ENCODE measurements at regions not wholly inside any gene's neighbourhood (a gene's known extent, or its start where the extent isn't known, plus 50 kb on each side); places are given as distances from the start of the nearest gene placed in this dataset.

DNA sequence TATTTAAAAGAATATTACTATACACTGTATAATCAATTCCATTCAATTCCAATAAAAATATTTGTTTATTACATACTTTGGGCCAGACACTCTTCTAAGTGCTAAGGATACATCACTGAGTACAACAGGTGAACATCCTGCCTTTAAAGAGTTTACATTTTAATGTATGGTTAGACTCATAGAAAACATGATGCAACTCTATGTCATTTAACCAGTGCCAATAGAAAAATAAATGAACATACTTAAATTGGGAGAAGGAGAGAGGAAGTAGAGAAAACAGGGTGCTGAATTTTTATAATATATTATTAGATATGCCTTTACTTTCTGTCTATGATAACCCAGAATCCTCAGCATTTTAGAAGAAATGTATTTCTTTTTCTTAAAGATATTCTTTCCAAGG is 119.2 kb downstream of the TSEN15 start:
- Histone ChIP-seq H2AFZ (ENCODE audit: low read length) (no peak overlapping the region), H3K36me3 (ENCODE audit: control insufficient read depth, insufficient read depth, low read length) (no peaks in the 10 kb centered on the region), H3K27me3 (ENCODE audit: control insufficient read depth, insufficient read depth, low read length) (no peaks in the 10 kb centered on the region), H3K9ac (ENCODE audit: insufficient read depth, low read length) (no peak overlapping the region), H3K4me2 (ENCODE audit: extremely low read depth, insufficient read depth, low read length) (no peak overlapping the region), H3K4me3 (replicated peaks in 1 of 4; ENCODE audit: control extremely low read depth in 1 of 4, insufficient read depth in 1 of 4, low read depth in 3 of 4, low read length in 4 of 4) (no peak overlapping the region), H4K20me1 (ENCODE audit: control insufficient read depth, extremely low read depth, insufficient read depth, low read length) (no peaks in the 10 kb centered on the region), H3K79me2 (ENCODE audit: control insufficient read depth, insufficient read depth, low read length) (no peaks in the 10 kb centered on the region), H3K27ac (ENCODE audit: insufficient read depth, low read length) (no peak overlapping the region), H3K9me3 (ENCODE audit: control insufficient read depth, insufficient read depth, low read depth, low read length) (no peaks in the 10 kb centered on the region), H3K4me1 (ENCODE audit: control insufficient read depth, extremely low read depth, insufficient read depth, low read length) (no peaks in the 10 kb centered on the region)
- DNase-seq (ENCODE audit: low read depth in 2 of 2) = no peak
- TF ChIP-seq, protein P1, sequence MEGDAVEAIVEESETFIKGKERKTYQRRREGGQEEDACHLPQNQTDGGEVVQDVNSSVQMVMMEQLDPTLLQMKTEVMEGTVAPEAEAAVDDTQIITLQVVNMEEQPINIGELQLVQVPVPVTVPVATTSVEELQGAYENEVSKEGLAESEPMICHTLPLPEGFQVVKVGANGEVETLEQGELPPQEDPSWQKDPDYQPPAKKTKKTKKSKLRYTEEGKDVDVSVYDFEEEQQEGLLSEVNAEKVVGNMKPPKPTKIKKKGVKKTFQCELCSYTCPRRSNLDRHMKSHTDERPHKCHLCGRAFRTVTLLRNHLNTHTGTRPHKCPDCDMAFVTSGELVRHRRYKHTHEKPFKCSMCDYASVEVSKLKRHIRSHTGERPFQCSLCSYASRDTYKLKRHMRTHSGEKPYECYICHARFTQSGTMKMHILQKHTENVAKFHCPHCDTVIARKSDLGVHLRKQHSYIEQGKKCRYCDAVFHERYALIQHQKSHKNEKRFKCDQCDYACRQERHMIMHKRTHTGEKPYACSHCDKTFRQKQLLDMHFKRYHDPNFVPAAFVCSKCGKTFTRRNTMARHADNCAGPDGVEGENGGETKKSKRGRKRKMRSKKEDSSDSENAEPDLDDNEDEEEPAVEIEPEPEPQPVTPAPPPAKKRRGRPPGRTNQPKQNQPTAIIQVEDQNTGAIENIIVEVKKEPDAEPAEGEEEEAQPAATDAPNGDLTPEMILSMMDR (conservative IDR thresholded peaks at IDR 0.05 in 1 of 2, IDR thresholded peaks at IDR 0.05 in 1 of 2; ENCODE audit: low read depth in 1 of 2, low read length in 2 of 2) = no peak
- TF ChIP-seq EZH2 (IDR thresholded peaks at IDR 0.05; ENCODE audit: low read length, missing control alignments) = no peak

DNA sequence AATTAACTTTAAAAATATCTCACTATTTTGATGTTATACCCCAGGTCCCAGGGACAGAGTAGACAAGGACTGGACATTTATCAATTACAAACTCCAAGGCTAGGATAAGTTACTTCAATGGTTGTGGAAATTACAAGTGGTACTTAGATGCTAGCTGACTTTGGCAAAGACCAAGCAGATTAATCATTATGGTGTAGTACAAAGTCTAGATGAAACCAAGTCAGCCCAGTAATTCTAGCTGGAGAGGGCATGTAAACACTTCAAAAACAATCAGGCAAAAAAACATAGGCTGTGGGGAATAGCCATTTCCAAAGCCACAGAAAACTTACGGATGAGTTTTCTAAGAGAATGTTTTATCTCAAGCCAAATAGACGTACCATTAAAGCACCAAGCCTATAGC is 124.5 kb downstream of the TSEN15 start:
- Histone ChIP-seq H3K36me3 (ENCODE audit: control insufficient read depth, insufficient read depth, low read length) (no peaks in the 10 kb centered on the region), H3K9ac (ENCODE audit: insufficient read depth, low read length) (no peak overlapping the region), H3K4me3 (replicated peaks in 1 of 4; ENCODE audit: control extremely low read depth in 1 of 4, insufficient read depth in 1 of 4, low read depth in 3 of 4, low read length in 4 of 4) (no peak overlapping the region), H3K4me1 (ENCODE audit: control insufficient read depth, extremely low read depth, insufficient read depth, low read length) (no peaks in the 10 kb centered on the region), H4K20me1 (ENCODE audit: control insufficient read depth, extremely low read depth, insufficient read depth, low read length) (no peaks in the 10 kb centered on the region), H2AFZ (ENCODE audit: low read length) (no peak overlapping the region), H3K27ac (ENCODE audit: insufficient read depth, low read length) (no peak overlapping the region), H3K9me3 (ENCODE audit: control insufficient read depth, insufficient read depth, low read depth, low read length) (no peaks in the 10 kb centered on the region), H3K79me2 (ENCODE audit: control insufficient read depth, insufficient read depth, low read length) (no peaks in the 10 kb centered on the region), H3K4me2 (ENCODE audit: extremely low read depth, insufficient read depth, low read length) (no peak overlapping the region), H3K27me3 (ENCODE audit: control insufficient read depth, insufficient read depth, low read length) (no peaks in the 10 kb centered on the region)
- TF ChIP-seq, protein P1 (conservative IDR thresholded peaks at IDR 0.05 in 1 of 2, IDR thresholded peaks at IDR 0.05 in 1 of 2; ENCODE audit: low read depth in 1 of 2, low read length in 2 of 2) = no peak
- TF ChIP-seq EZH2 (IDR thresholded peaks at IDR 0.05; ENCODE audit: low read length, missing control alignments) = no peak
- DNase-seq (ENCODE audit: low read depth in 2 of 2) = no peak

DNA sequence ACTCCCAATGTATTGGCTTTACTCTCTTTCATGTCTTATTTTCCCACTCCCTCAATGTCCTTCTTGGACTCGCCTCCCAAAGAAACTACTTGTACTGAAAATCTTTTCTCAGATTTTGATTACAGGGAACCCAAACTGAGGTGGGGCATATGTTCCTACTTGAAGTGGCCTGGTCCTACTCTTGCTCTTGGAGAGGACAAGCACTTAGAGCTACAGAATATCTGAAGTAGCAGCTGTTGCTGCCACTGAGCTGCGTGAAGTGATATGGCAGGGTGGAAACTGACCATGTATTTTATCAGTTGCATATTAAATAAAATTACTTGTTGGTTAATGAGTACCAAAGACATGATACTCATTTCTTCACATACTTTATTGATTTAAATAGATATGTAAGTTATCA is 129.5 kb downstream of the TSEN15 start:
- Histone ChIP-seq H3K4me3 (replicated peaks in 1 of 4; ENCODE audit: control extremely low read depth in 1 of 4, insufficient read depth in 1 of 4, low read depth in 3 of 4, low read length in 4 of 4) (no peak overlapping the region), H3K27me3 (ENCODE audit: control insufficient read depth, insufficient read depth, low read length) (no peaks in the 10 kb centered on the region), H4K20me1 (ENCODE audit: control insufficient read depth, extremely low read depth, insufficient read depth, low read length) (no peaks in the 10 kb centered on the region), H3K79me2 (ENCODE audit: control insufficient read depth, insufficient read depth, low read length) (no peaks in the 10 kb centered on the region), H2AFZ (ENCODE audit: low read length) (no peak overlapping the region), H3K4me2 (ENCODE audit: extremely low read depth, insufficient read depth, low read length) (no peak overlapping the region), H3K36me3 (ENCODE audit: control insufficient read depth, insufficient read depth, low read length) (no peaks in the 10 kb centered on the region), H3K9ac (ENCODE audit: insufficient read depth, low read length) (no peak overlapping the region), H3K27ac (ENCODE audit: insufficient read depth, low read length) (no peak overlapping the region), H3K4me1 (ENCODE audit: control insufficient read depth, extremely low read depth, insufficient read depth, low read length) (no peaks in the 10 kb centered on the region), H3K9me3 (ENCODE audit: control insufficient read depth, insufficient read depth, low read depth, low read length) (no peaks in the 10 kb centered on the region)
- TF ChIP-seq, protein P1 (conservative IDR thresholded peaks at IDR 0.05 in 1 of 2, IDR thresholded peaks at IDR 0.05 in 1 of 2; ENCODE audit: low read depth in 1 of 2, low read length in 2 of 2) = no peak
- no peak for TF ChIP-seq EZH2 (IDR thresholded peaks at IDR 0.05; ENCODE audit: low read length, missing control alignments)
- no peak for DNase-seq (ENCODE audit: low read depth in 2 of 2)

All from fibroblast of lung (primary cell).